HEK293 (cell line): ENCODE measurements at regions not wholly inside any gene's neighbourhood (a gene's known extent, or its start where the extent isn't known, plus 50 kb on each side); places are given as distances from the start of the nearest gene placed in this dataset.

Experiments used
- CTCF ChIA-PET: fragments of 350-600 bp; formaldehyde crosslinking; extraction: SDS; loops from one replicate; lab custom pipeline; 2021; ENCODE audit warnings: antibody characterized with exemption; lab: Yijun Ruan, JAX
- POLR2A ChIA-PET: fragments of 300-600 bp; formaldehyde crosslinking; extraction: SDS; loops from one replicate; lab custom pipeline; 2020; ENCODE audit warnings: antibody characterized with exemption, inconsistent platforms; lab: Yijun Ruan, JAX
- H3K27ac ChIP-seq: fragments of 200-500 bp; sonication (Bioruptor generic); 2 replicates; pipeline ENCODE4 v1.5.1; 2014; ENCODE audit warnings: low read depth, low read length, control low read depth, inconsistent platforms; ENCODE audit errors: extremely low read depth
- H3K36me3 ChIP-seq, 2 experiments: fragments of 200-500 bp in 1 of 2; sonication (Bioruptor generic) in 1 of 2; 1 replicate in 1 of 2; 2 replicates in 1 of 2; pipeline ENCODE4 v1.5.1; 2014 to 2017; ENCODE audit warnings: inconsistent platforms in 2 of 2, low read length in 2 of 2; ENCODE audit not compliant: control insufficient read depth in 2 of 2, insufficient read depth in 1 of 2
- H3K4me1 ChIP-seq: fragments of 200-500 bp; sonication (Bioruptor generic); 2 replicates; pipeline ENCODE4 v1.5.1; 2014; ENCODE audit warnings: mild to moderate bottlenecking, low read length, inconsistent platforms; ENCODE audit not compliant: control insufficient read depth, insufficient read depth
- H3K4me3 ChIP-seq: 2 replicates; pipeline ENCODE4 v1.5.1; 2011; ENCODE audit warnings: low read depth, mild to moderate bottlenecking, control low read depth, low read length, moderate library complexity
- H3K9me3 ChIP-seq: fragments of 200-500 bp; sonication (Bioruptor generic); 2 replicates; pipeline ENCODE4 v1.5.1; 2014; ENCODE audit warnings: low read depth, low read length, inconsistent platforms; ENCODE audit not compliant: control insufficient read depth, insufficient read depth
- GLI2 ChIP-seq: fragments of 450-650 bp; formaldehyde crosslinking; IDR thresholded peaks from 2 replicates; pipeline ENCODE4; 2017; ENCODE audit warnings: missing biosample characterization, missing genetic modification characterization, low read depth, borderline replicate concordance
- HOXD13 ChIP-seq: sonication (generic); formaldehyde crosslinking; IDR thresholded peaks from 2 replicates; pipeline ENCODE4 v1.8.0; 2022; ENCODE audit warnings: missing genetic modification reagents, borderline replicate concordance
- KLF17 ChIP-seq: fragments of 450-650 bp; formaldehyde crosslinking; IDR thresholded peaks from 2 replicates; pipeline ENCODE4 v1.5.1; 2016; ENCODE audit warnings: missing biosample characterization, missing genetic modification characterization
- OVOL3 ChIP-seq: fragments of 450-650 bp; formaldehyde crosslinking; IDR thresholded peaks from 2 replicates; pipeline ENCODE4 v1.5.1; 2016; ENCODE audit warnings: missing biosample characterization, missing genetic modification characterization
- PRDM1 ChIP-seq: fragments of 450-650 bp; formaldehyde crosslinking; IDR thresholded peaks from 2 replicates; pipeline ENCODE4; 2016; ENCODE audit warnings: missing biosample characterization, missing genetic modification characterization
- TCF7L2 ChIP-seq: IDR thresholded peaks from 2 replicates; pipeline ENCODE4 v1.6.1; 2011; ENCODE audit warnings: low read depth, mild to moderate bottlenecking, inconsistent platforms, low read length, moderate library complexity, borderline replicate concordance
- ZEB2 ChIP-seq: fragments of 450-650 bp; formaldehyde crosslinking; IDR thresholded peaks from 2 replicates; pipeline ENCODE4 v1.5.1; 2016; ENCODE audit warnings: missing biosample characterization, missing genetic modification characterization
- ZNF391 ChIP-seq: fragments of 450-650 bp; formaldehyde crosslinking; IDR thresholded peaks from 2 replicates; pipeline ENCODE4 v1.5.1; 2016; ENCODE audit warnings: low read depth, missing biosample characterization, missing genetic modification characterization, borderline replicate concordance
- ZNF473 ChIP-seq: fragments of 450-650 bp; formaldehyde crosslinking; IDR thresholded peaks from 2 replicates; pipeline ENCODE4 v1.5.1; 2017; ENCODE audit warnings: missing biosample characterization, missing genetic modification characterization
- ZNF513 ChIP-seq: fragments of 450-650 bp; IDR thresholded peaks from 2 replicates; pipeline ENCODE4 v1.5.1; 2018; ENCODE audit warnings: missing biosample characterization, missing genetic modification characterization
- ZNF558 ChIP-seq: fragments of 450-650 bp; formaldehyde crosslinking; IDR thresholded peaks from 2 replicates; pipeline ENCODE4 v1.5.1; 2016; ENCODE audit warnings: missing biosample characterization, missing genetic modification characterization
- ZNF580 ChIP-seq: fragments of 450-650 bp; formaldehyde crosslinking; IDR thresholded peaks from 2 replicates; pipeline ENCODE4 v1.5.1; 2016; ENCODE audit warnings: missing biosample characterization, missing genetic modification characterization
- ZNF585B ChIP-seq: fragments of 450-650 bp; formaldehyde crosslinking; IDR thresholded peaks from 2 replicates; pipeline ENCODE4 v1.5.1; 2016; ENCODE audit warnings: missing biosample characterization, missing genetic modification characterization
- ZNF658 ChIP-seq: fragments of 450-650 bp; formaldehyde crosslinking; IDR thresholded peaks from 2 replicates; pipeline ENCODE4; 2016; ENCODE audit warnings: missing biosample characterization, missing genetic modification characterization
- ZNF670 ChIP-seq: fragments of 450-650 bp; formaldehyde crosslinking; IDR thresholded peaks from 2 replicates; pipeline ENCODE4 v1.5.1; 2016; ENCODE audit warnings: missing biosample characterization, missing genetic modification characterization, low read depth
- ZNF843 ChIP-seq: fragments of 450-650 bp; formaldehyde crosslinking; IDR thresholded peaks from 2 replicates; pipeline ENCODE4 v1.5.1; 2016; ENCODE audit warnings: missing biosample characterization, missing genetic modification characterization
- TF ChIP-seq, protein P1 (sequence below): fragments of 450-650 bp; formaldehyde crosslinking; IDR thresholded peaks from 2 replicates; pipeline ENCODE4 v1.5.1; 2016; ENCODE audit warnings: missing biosample characterization, missing genetic modification characterization
- TF ChIP-seq, protein P2 (sequence below): fragments of 450-650 bp; formaldehyde crosslinking; IDR thresholded peaks from 2 replicates; pipeline ENCODE4 v1.5.0; 2017; ENCODE audit warnings: missing biosample characterization, missing genetic modification characterization, borderline replicate concordance

DNA sequence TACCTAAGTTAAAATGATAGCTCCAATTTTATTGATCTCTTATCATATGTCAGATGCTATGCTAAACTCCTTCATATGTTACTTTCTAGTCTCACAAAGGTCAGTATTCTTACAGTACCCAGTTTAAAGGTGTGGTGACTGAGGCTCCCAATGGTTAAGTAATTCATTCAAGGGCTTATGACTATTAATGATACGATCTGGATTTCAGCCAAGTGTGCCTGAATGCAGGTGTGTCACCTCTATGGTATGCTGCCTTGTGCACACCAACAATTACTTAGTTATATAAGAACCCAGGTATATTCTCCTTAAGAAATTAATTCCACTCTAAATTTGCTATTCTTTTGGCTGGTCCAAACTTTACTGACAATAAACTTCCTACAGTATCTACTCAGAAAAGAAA is 84.6 kb upstream of the TRPC4 start:
- TF ChIP-seq PRDM1: no peak
- TF ChIP-seq GLI2 (tag by site-specific recombination): no peak
- TF ChIP-seq, protein P1, sequence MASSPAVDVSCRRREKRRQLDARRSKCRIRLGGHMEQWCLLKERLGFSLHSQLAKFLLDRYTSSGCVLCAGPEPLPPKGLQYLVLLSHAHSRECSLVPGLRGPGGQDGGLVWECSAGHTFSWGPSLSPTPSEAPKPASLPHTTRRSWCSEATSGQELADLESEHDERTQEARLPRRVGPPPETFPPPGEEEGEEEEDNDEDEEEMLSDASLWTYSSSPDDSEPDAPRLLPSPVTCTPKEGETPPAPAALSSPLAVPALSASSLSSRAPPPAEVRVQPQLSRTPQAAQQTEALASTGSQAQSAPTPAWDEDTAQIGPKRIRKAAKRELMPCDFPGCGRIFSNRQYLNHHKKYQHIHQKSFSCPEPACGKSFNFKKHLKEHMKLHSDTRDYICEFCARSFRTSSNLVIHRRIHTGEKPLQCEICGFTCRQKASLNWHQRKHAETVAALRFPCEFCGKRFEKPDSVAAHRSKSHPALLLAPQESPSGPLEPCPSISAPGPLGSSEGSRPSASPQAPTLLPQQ (tag by site-specific recombination): no peak
- no peak for TF ChIP-seq ZNF513 (tag by site-specific recombination)
- Histone ChIP-seq H3K36me3 (no peaks in the 10 kb centered on the region), H3K4me3 (no peak overlapping the region), H3K9me3 (no peaks in the 10 kb centered on the region), H3K27ac (no peak overlapping the region), H3K4me1 (no peaks in the 10 kb centered on the region)
- ChIA-PET POLR2A (no interaction called here), CTCF (interaction anchor here (0.7 kb wide), 1 partner anchor 503 kb away, joined by 6 read pairs; no protein-coding TSS in a partner anchor)

GRCh38 chr13:37953696-37954095 is 84.1 kb upstream of the TRPC4 start:
- Histone ChIP-seq H3K4me3 (no peak overlapping the region), H3K9me3 (no peaks in the 10 kb centered on the region), H3K4me1 (no peaks in the 10 kb centered on the region), H3K27ac (no peak overlapping the region), H3K36me3 (no peaks in the 10 kb centered on the region)
- TF ChIP-seq KLF17 (tag by site-specific recombination) (no peak), ZNF585B (tag by site-specific recombination) (no peak), ZEB2 (tag by site-specific recombination) (no peak), ZNF658 (no peak), TCF7L2 (no peak), ZNF391 (tag by site-specific recombination) (no peak), ZNF580 (tag by site-specific recombination) (no peak), ZNF473 (tag by site-specific recombination) (no peak), ZNF558 (tag by site-specific recombination) (no peak), ZNF843 (no peak), HOXD13 (CRISPR knock-in tag) (no peak), OVOL3 (no peak), ZNF670 (tag by site-specific recombination) (no peak)
- TF ChIP-seq, protein P2, sequence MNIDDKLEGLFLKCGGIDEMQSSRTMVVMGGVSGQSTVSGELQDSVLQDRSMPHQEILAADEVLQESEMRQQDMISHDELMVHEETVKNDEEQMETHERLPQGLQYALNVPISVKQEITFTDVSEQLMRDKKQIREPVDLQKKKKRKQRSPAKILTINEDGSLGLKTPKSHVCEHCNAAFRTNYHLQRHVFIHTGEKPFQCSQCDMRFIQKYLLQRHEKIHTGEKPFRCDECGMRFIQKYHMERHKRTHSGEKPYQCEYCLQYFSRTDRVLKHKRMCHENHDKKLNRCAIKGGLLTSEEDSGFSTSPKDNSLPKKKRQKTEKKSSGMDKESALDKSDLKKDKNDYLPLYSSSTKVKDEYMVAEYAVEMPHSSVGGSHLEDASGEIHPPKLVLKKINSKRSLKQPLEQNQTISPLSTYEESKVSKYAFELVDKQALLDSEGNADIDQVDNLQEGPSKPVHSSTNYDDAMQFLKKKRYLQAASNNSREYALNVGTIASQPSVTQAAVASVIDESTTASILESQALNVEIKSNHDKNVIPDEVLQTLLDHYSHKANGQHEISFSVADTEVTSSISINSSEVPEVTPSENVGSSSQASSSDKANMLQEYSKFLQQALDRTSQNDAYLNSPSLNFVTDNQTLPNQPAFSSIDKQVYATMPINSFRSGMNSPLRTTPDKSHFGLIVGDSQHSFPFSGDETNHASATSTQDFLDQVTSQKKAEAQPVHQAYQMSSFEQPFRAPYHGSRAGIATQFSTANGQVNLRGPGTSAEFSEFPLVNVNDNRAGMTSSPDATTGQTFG (tag by site-specific recombination): no peak
- ChIA-PET POLR2A (no interaction called here), CTCF (interaction anchor here (0.7 kb wide), 1 partner anchor 504 kb away, joined by 6 read pairs; no protein-coding TSS in a partner anchor)
